ENCODE measurements at regions not wholly inside any gene's neighbourhood (a gene's known extent, or its start where the extent isn't known, plus 50 kb on each side); places are given as distances from the start of the nearest gene placed in this dataset.

- H2BK15ac ChIP-seq (ENCODE audit: low read length) = no peak overlapping the region
- TF ChIP-seq SUZ12 (IDR thresholded peaks at IDR 0.05; ENCODE audit: low read length) = no peak
- no peak for TF ChIP-seq TEAD4 (IDR thresholded peaks at IDR 0.05; ENCODE audit: low read depth, low read length)
- TF ChIP-seq CTBP2 (IDR thresholded peaks at IDR 0.05; ENCODE audit: borderline replicate concordance, insufficient read depth, insufficient read length, low read length) = no peak
- no peak for TF ChIP-seq SAP30 (IDR thresholded peaks at IDR 0.05; ENCODE audit: insufficient read depth, insufficient replicate concordance, low read length)
- no peak for TF ChIP-seq ZNF274 (IDR thresholded peaks at IDR 0.05; ENCODE audit: borderline replicate concordance, extremely low read depth, low read length)
- no peak for TF ChIP-seq JUND (IDR thresholded peaks at IDR 0.05; ENCODE audit: low read length)
- no peak for TF ChIP-seq PHF8 (conservative IDR thresholded peaks at IDR 0.05; ENCODE audit: low read depth, low read length)
- TF ChIP-seq CBX5 (IDR thresholded peaks at IDR 0.05; ENCODE audit: low read depth, low read length) = no peak
- no peak for TF ChIP-seq SP1 (IDR thresholded peaks at IDR 0.05; ENCODE audit: low read depth, low read length)
- TF ChIP-seq RXRA (IDR thresholded peaks at IDR 0.05; ENCODE audit: insufficient read depth, low read depth, low read length) = no peak
- TF ChIP-seq EP300 (IDR thresholded peaks at IDR 0.05; ENCODE audit: borderline replicate concordance in 1 of 2, low read depth in 2 of 2, low read length in 2 of 2) = no peak
- no peak for TF ChIP-seq TAF7 (optimal IDR thresholded peaks at IDR 0.05; ENCODE audit: borderline replicate concordance, low read depth, low read length)
- TF ChIP-seq, protein P1, sequence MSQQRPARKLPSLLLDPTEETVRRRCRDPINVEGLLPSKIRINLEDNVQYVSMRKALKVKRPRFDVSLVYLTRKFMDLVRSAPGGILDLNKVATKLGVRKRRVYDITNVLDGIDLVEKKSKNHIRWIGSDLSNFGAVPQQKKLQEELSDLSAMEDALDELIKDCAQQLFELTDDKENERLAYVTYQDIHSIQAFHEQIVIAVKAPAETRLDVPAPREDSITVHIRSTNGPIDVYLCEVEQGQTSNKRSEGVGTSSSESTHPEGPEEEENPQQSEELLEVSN (IDR thresholded peaks at IDR 0.05) = no peak
- TF ChIP-seq CHD1 (IDR thresholded peaks at IDR 0.05; ENCODE audit: low read depth, low read length) = no peak
These were observed 246.6 kb upstream of the IRS2 start for GRCh38 chr13:110032969-110033368.

More at GRCh38 chr13:110032969-110033368, 246.6 kb upstream of the IRS2 start:
- Histone ChIP-seq H3K79me2 (ENCODE audit: control insufficient read depth in 1 of 2, insufficient read depth in 2 of 2, low read length in 2 of 2) (no peaks in the 10 kb centered on the region), H4K91ac (replicated peaks; ENCODE audit: insufficient read length, low read length) (no peak overlapping the region), H3K9ac (replicated peaks in 1 of 4; ENCODE audit: extremely low read depth in 1 of 4, low read depth in 3 of 4, low read length in 3 of 4) (no peak overlapping the region), H3K27ac (ENCODE audit: low read depth, low read length) (no peak overlapping the region), H3K9me3 (ENCODE audit: insufficient read depth in 2 of 2, low read depth in 1 of 2, low read length in 1 of 2) (no peaks in the 10 kb centered on the region), H3K4me1 (replicated peaks in 1 of 4; ENCODE audit: control insufficient read depth in 3 of 4, insufficient read depth in 4 of 4, low read length in 3 of 4) (peaks cover 0 to 4% (median 3%) of the 10 kb centered on the region in 4 experiments; a peak in 4 of 7 replicates), H3K79me1 (ENCODE audit: low read depth, low read length) (no peaks in the 10 kb centered on the region), H3K4me2 (ENCODE audit: insufficient read depth in 1 of 2, low read depth in 2 of 2, low read length in 2 of 2) (no peak overlapping the region), H3K56ac (replicated peaks; ENCODE audit: insufficient read length, low read depth, low read length) (no peak overlapping the region), H2AFZ (ENCODE audit: low read length) (no peak overlapping the region), H4K20me1 (replicated peaks in 1 of 2; ENCODE audit: control insufficient read depth in 1 of 2, insufficient read depth in 2 of 2, low read length in 2 of 2) (no peaks in the 10 kb centered on the region), H2BK5ac (ENCODE audit: low read depth, low read length) (no peak overlapping the region), H3K18ac (ENCODE audit: extremely low read depth, low read length) (no peak overlapping the region), H4K5ac (ENCODE audit: insufficient read length, low read depth, low read length) (no peak overlapping the region), H3K27me3 (replicated peaks in 1 of 4; ENCODE audit: control insufficient read depth in 3 of 4, extremely low read depth in 1 of 4, insufficient read depth in 3 of 4, low read length in 3 of 4) (no peaks in the 10 kb centered on the region), H2BK12ac (ENCODE audit: low read depth, low read length) (no peak overlapping the region), H3K14ac (ENCODE audit: insufficient read length) (no peak overlapping the region), H4K8ac (ENCODE audit: extremely low read depth, insufficient read depth, low read length) (no peak overlapping the region), H3K23me2 (ENCODE audit: low read depth, low read length) (no peaks in the 10 kb centered on the region), H3K23ac (ENCODE audit: insufficient read length) (no peak overlapping the region), H2AK5ac (ENCODE audit: low read depth, low read length) (no peak overlapping the region), H3K36me3 (ENCODE audit: control insufficient read depth in 2 of 4, insufficient read depth in 4 of 4, low read length in 3 of 4) (no peaks in the 10 kb centered on the region), H3K4me3 (ENCODE audit: extremely low read depth in 1 of 4, insufficient read depth in 2 of 4, low read depth in 3 of 4, low read length in 4 of 4) (no peak overlapping the region), H3K4ac (replicated peaks; ENCODE audit: insufficient read length, low read depth, low read length) (no peak overlapping the region), H2BK20ac (ENCODE audit: low read length) (no peak overlapping the region), H2BK120ac (replicated peaks; ENCODE audit: low read depth, low read length) (no peak overlapping the region)
- CTCF ChIA-PET (ENCODE audit: partially characterized antibody) = no interaction called here
- FAIRE-seq (no peak), DNase-seq (ENCODE audit: low read depth in 1 of 2, low spot score in 2 of 2) (no peak)
- POLR2A ChIA-PET (ENCODE audit: partially characterized antibody) = no interaction called here
- 63% methylated on average over 5 of the region's 5 CpGs; no CpG with 5 or more reads in 1 of the 2 experiments for WGBS, 2 experiments (ENCODE audit: extremely low coverage in 1 of 2, insufficient coverage in 1 of 2, insufficient read length in 1 of 2, insufficient replicate concordance in 2 of 2, low coverage in 1 of 2, low lambda C conversion rate in 2 of 2, missing lambda C conversion rate in 1 of 2)

Measured in H1 (cell line).